K562 (cell line): ENCODE measurements at regions not wholly inside any gene's neighbourhood (a gene's known extent, or its start where the extent isn't known, plus 50 kb on each side); places are given as distances from the start of the nearest gene placed in this dataset.

ENCODE experiments used
- ATAC-seq: fragments of 200-7000 bp; cut with Tn5 transposase; 3 replicates; pipeline ENCODE4 v1.9.1; 2020; ENCODE audit warnings: moderate library complexity
- BruUV-seq: library from RNA; stranded (reverse); fragments of 400-500 nt; replicated peaks from 2 replicates; lab custom pipeline; 2021; lab: Mats Ljungman, UMichigan
- CTCF ChIA-PET: fragments of 300-600 bp; formaldehyde crosslinking; extraction: SDS; loops from one replicate; lab custom pipeline; 2021; ENCODE audit warnings: low intra/inter-chr PET ratio; lab: Yijun Ruan, JAX
- POLR2A ChIA-PET: fragments of 300-600, 350-650 bp; sonication (Branson Sonifier 250); formaldehyde crosslinking; extraction: SDS; loops from one replicate; lab custom pipeline; 2021; ENCODE audit warnings: antibody characterized with exemption, inconsistent platforms; lab: Yijun Ruan, JAX
- DNase-seq, 4 experiments: peaks; one replicate each; pipeline versions ENCODE4 v3.0.0 to v3.0.0-alpha.2; 2011 to 2018; ENCODE audit warnings: low spot score in 3 of 4, mixed read lengths in 3 of 4; ENCODE audit errors: extremely low read depth in 1 of 4
- FAIRE-seq: peaks from 2 replicates; lab custom pipeline; 2011; peaks lifted over from hg19 to GRCh38; lab: Jason Lieb, UNC
- H2AFZ ChIP-seq: 2 replicates; pipeline ENCODE4 v1.6.0; 2011; ENCODE audit warnings: low read depth, low read length, control low read depth, inconsistent platforms
- H3K27ac ChIP-seq: fragments of 200-600 bp; 3 replicates; pipeline ENCODE4 v1.8.0; 2011; ENCODE audit warnings: low read depth, mild to moderate bottlenecking, control low read depth, inconsistent platforms, low read length, moderate library complexity, mixed read lengths; ENCODE audit errors: extremely low read depth
- H3K27me3 ChIP-seq, 2 experiments: fragments of 300-600 bp in 1 of 2; 2 replicates in 1 of 2; 3 replicates in 1 of 2; pipeline versions ENCODE4 v1.6.0 to v1.8.0; 2011; ENCODE audit warnings: inconsistent platforms in 2 of 2, low read length in 2 of 2, mild to moderate bottlenecking in 1 of 2, mixed read lengths in 1 of 2, moderate library complexity in 1 of 2; ENCODE audit not compliant: control insufficient read depth in 2 of 2, insufficient read depth in 2 of 2
- H3K36me3 ChIP-seq: fragments of 300-600 bp; 3 replicates; pipeline ENCODE4 v1.8.0; 2011; ENCODE audit warnings: mild to moderate bottlenecking, low read length, inconsistent platforms; ENCODE audit not compliant: control insufficient read depth, insufficient read depth
- H3K4me1 ChIP-seq, 2 experiments: fragments of 200-600 bp in 1 of 2; replicated peaks in 1 of 2; 2 replicates in 1 of 2; 3 replicates in 1 of 2; pipeline versions ENCODE4 v1.5.1 to v1.8.0; 2011; ENCODE audit warnings: inconsistent platforms in 2 of 2, low read length in 2 of 2, mild to moderate bottlenecking in 1 of 2, mixed read lengths in 1 of 2, moderate library complexity in 1 of 2; ENCODE audit not compliant: control insufficient read depth in 2 of 2, insufficient read depth in 2 of 2
- H3K4me2 ChIP-seq: 2 replicates; pipeline ENCODE4 v1.6.1; 2011; ENCODE audit warnings: low read length, control low read depth, inconsistent platforms, mixed read lengths; ENCODE audit not compliant: insufficient read depth
- H3K4me3 ChIP-seq: fragments of 200-600 bp; sonication (generic), shearing (Covaris generic); 2 replicates; pipeline ENCODE4 v1.5.1; 2016; ENCODE audit warnings: control low read depth, inconsistent platforms
- H3K79me2 ChIP-seq: fragments of 200-600 bp; 3 replicates; pipeline ENCODE4 v1.8.0; 2011; ENCODE audit warnings: low read length, inconsistent platforms; ENCODE audit not compliant: control insufficient read depth, insufficient read depth
- H3K9ac ChIP-seq, 2 experiments: 2 replicates each; pipeline versions ENCODE4 v1.6.0 to v1.6.1; 2011; ENCODE audit warnings: low read depth in 2 of 2, low read length in 2 of 2, control low read depth in 1 of 2, inconsistent platforms in 1 of 2, mild to moderate bottlenecking in 1 of 2, mixed read lengths in 1 of 2; ENCODE audit not compliant: insufficient read depth in 1 of 2
- H3K9me1 ChIP-seq: one replicate; pipeline ENCODE4 v1.6.0; 2011; ENCODE audit warnings: inconsistent platforms, mild to moderate bottlenecking, low read length, moderate library complexity; ENCODE audit not compliant: control insufficient read depth, insufficient read depth
- H3K9me3 ChIP-seq: replicated peaks from 2 replicates; pipeline ENCODE4 v1.5.1; 2011; ENCODE audit warnings: low read depth, low read length, inconsistent platforms; ENCODE audit not compliant: control insufficient read depth, insufficient read depth
- H4K20me1 ChIP-seq: replicated peaks from 2 replicates; pipeline ENCODE4 v1.6.1; 2011; ENCODE audit warnings: low read length, inconsistent platforms, mixed read lengths; ENCODE audit not compliant: control insufficient read depth, insufficient read depth
- CTBP1 ChIP-seq: fragments of 450-650 bp; IDR thresholded peaks from 2 replicates; pipeline ENCODE4 v1.6.1; 2016; ENCODE audit warnings: borderline replicate concordance
- PRPF4 ChIP-seq: fragments of 200-400 bp; formaldehyde crosslinking; IDR thresholded peaks from one replicate; pipeline ENCODE4 v1.6.1; 2017; ENCODE audit warnings: low read length, low read depth, mild to moderate bottlenecking; ENCODE audit not compliant: insufficient read depth, poor library complexity, severe bottlenecking
- RBM15 ChIP-seq: fragments of 200-400 bp; formaldehyde crosslinking; IDR thresholded peaks from 2 replicates; pipeline ENCODE4 v1.6.1; 2018; ENCODE audit warnings: mild to moderate bottlenecking, low read length, moderate library complexity; ENCODE audit not compliant: insufficient read depth
- SAFB ChIP-seq: fragments of 200-400 bp; formaldehyde crosslinking; IDR thresholded peaks from 2 replicates; pipeline ENCODE4 v1.6.1; 2017; ENCODE audit warnings: low read depth, low read length, borderline replicate concordance
- TARDBP ChIP-seq: fragments of 450-650 bp; IDR thresholded peaks from 2 replicates; pipeline ENCODE4 v1.6.1; 2016
- ZFPM2 ChIP-seq: fragments of 250-450 bp; sonication (Bioruptor Pico); IDR thresholded peaks from 2 replicates; pipeline ENCODE4 v1.5.1; 2022; ENCODE audit warnings: mild to moderate bottlenecking
- ZNF121 ChIP-seq: sonication (generic); formaldehyde crosslinking; conservative IDR thresholded peaks from 2 replicates; pipeline ENCODE4 v1.8.0; 2022; ENCODE audit warnings: missing genetic modification reagents
- WGBS: fragments of 100-300 bp; shearing (Covaris generic); methylation state at CpG from one replicate; pipeline ENCODE4 v1.1.6; 2016; ENCODE audit warnings: low coverage, mixed read lengths; ENCODE audit not compliant: insufficient coverage; ENCODE audit errors: missing lambda C conversion rate; 5-methylcytosine and 5-hydroxymethylcytosine counted together
- in situ Hi-C: fragments of 300-500 bp; cut with MboI; formaldehyde crosslinking; loops from 4 replicates; pipeline ENCODE4 v1.15.0; 2018; ENCODE audit warnings: inconsistent platforms, mixed read lengths
- intact Hi-C: fragments of 100-400 bp; cut with micrococcal nuclease; formaldehyde crosslinking; loops from 2 replicates; pipeline ENCODE4 v1.14.2; 2022
- TF ChIP-seq, protein P1 (sequence below): fragments of 450-650 bp; IDR thresholded peaks from 2 replicates; pipeline ENCODE4 v1.6.1; 2016; ENCODE audit warnings: missing biosample characterization, missing genetic modification characterization
- TF ChIP-seq, protein P2 (sequence below): fragments of 200-600 bp; sonication (generic); IDR thresholded peaks from one replicate; pipeline ENCODE4 v1.6.1; 2012; ENCODE audit warnings: mild to moderate bottlenecking, low read depth, low read length, inconsistent platforms

DNA sequence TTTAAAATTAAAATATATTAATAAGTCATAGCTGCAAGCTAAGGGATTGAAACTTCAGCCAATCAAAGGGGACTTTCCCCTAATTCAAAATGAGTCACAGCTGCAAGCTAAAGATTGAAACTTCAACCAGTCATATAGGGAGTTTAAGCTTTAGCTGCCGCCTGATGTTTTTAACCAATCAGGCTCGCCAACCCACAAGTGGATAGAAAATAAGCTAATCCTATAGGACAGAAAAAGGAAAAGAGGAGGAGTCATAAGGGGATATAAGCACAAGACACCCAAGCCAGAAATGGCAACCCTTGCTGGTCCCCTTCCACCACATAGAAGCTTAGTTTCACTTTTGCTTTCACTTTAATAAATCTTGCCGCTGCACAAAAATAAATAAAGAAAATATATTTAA is 1154.6 kb downstream of the GALC start:
- no peak for FAIRE-seq
- Histone ChIP-seq H4K20me1 (no peaks in the 10 kb centered on the region), H3K4me1 (no peaks in the 10 kb centered on the region), H3K9me1 (no peaks in the 10 kb centered on the region), H3K27me3 (no peaks in the 10 kb centered on the region), H3K9me3 (no peaks in the 10 kb centered on the region), H2AFZ (no peak overlapping the region), H3K27ac (no peak overlapping the region), H3K79me2 (no peaks in the 10 kb centered on the region), H3K9ac (no peak overlapping the region), H3K36me3 (no peaks in the 10 kb centered on the region), H3K4me2 (no peak overlapping the region), H3K4me3 (no peak overlapping the region)
- ChIA-PET CTCF (no interaction called here), POLR2A (no interaction called here)
- no peak for DNase-seq
- BruUV-seq: no TSS peak
- in situ Hi-C loops: no loop called here
- WGBS: 7% methylated on average over 3 of the region's 3 CpGs
- intact Hi-C loops: no loop called here
- ATAC-seq: no peak
- TF ChIP-seq CTBP1: no peak
- TF ChIP-seq, protein P1, sequence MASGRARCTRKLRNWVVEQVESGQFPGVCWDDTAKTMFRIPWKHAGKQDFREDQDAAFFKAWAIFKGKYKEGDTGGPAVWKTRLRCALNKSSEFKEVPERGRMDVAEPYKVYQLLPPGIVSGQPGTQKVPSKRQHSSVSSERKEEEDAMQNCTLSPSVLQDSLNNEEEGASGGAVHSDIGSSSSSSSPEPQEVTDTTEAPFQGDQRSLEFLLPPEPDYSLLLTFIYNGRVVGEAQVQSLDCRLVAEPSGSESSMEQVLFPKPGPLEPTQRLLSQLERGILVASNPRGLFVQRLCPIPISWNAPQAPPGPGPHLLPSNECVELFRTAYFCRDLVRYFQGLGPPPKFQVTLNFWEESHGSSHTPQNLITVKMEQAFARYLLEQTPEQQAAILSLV (tag): no peak
- TF ChIP-seq TARDBP: no peak
- no peak for TF ChIP-seq SAFB
- TF ChIP-seq PRPF4: no peak
- no peak for TF ChIP-seq RBM15
- no peak for TF ChIP-seq ZNF121
- TF ChIP-seq, protein P2, sequence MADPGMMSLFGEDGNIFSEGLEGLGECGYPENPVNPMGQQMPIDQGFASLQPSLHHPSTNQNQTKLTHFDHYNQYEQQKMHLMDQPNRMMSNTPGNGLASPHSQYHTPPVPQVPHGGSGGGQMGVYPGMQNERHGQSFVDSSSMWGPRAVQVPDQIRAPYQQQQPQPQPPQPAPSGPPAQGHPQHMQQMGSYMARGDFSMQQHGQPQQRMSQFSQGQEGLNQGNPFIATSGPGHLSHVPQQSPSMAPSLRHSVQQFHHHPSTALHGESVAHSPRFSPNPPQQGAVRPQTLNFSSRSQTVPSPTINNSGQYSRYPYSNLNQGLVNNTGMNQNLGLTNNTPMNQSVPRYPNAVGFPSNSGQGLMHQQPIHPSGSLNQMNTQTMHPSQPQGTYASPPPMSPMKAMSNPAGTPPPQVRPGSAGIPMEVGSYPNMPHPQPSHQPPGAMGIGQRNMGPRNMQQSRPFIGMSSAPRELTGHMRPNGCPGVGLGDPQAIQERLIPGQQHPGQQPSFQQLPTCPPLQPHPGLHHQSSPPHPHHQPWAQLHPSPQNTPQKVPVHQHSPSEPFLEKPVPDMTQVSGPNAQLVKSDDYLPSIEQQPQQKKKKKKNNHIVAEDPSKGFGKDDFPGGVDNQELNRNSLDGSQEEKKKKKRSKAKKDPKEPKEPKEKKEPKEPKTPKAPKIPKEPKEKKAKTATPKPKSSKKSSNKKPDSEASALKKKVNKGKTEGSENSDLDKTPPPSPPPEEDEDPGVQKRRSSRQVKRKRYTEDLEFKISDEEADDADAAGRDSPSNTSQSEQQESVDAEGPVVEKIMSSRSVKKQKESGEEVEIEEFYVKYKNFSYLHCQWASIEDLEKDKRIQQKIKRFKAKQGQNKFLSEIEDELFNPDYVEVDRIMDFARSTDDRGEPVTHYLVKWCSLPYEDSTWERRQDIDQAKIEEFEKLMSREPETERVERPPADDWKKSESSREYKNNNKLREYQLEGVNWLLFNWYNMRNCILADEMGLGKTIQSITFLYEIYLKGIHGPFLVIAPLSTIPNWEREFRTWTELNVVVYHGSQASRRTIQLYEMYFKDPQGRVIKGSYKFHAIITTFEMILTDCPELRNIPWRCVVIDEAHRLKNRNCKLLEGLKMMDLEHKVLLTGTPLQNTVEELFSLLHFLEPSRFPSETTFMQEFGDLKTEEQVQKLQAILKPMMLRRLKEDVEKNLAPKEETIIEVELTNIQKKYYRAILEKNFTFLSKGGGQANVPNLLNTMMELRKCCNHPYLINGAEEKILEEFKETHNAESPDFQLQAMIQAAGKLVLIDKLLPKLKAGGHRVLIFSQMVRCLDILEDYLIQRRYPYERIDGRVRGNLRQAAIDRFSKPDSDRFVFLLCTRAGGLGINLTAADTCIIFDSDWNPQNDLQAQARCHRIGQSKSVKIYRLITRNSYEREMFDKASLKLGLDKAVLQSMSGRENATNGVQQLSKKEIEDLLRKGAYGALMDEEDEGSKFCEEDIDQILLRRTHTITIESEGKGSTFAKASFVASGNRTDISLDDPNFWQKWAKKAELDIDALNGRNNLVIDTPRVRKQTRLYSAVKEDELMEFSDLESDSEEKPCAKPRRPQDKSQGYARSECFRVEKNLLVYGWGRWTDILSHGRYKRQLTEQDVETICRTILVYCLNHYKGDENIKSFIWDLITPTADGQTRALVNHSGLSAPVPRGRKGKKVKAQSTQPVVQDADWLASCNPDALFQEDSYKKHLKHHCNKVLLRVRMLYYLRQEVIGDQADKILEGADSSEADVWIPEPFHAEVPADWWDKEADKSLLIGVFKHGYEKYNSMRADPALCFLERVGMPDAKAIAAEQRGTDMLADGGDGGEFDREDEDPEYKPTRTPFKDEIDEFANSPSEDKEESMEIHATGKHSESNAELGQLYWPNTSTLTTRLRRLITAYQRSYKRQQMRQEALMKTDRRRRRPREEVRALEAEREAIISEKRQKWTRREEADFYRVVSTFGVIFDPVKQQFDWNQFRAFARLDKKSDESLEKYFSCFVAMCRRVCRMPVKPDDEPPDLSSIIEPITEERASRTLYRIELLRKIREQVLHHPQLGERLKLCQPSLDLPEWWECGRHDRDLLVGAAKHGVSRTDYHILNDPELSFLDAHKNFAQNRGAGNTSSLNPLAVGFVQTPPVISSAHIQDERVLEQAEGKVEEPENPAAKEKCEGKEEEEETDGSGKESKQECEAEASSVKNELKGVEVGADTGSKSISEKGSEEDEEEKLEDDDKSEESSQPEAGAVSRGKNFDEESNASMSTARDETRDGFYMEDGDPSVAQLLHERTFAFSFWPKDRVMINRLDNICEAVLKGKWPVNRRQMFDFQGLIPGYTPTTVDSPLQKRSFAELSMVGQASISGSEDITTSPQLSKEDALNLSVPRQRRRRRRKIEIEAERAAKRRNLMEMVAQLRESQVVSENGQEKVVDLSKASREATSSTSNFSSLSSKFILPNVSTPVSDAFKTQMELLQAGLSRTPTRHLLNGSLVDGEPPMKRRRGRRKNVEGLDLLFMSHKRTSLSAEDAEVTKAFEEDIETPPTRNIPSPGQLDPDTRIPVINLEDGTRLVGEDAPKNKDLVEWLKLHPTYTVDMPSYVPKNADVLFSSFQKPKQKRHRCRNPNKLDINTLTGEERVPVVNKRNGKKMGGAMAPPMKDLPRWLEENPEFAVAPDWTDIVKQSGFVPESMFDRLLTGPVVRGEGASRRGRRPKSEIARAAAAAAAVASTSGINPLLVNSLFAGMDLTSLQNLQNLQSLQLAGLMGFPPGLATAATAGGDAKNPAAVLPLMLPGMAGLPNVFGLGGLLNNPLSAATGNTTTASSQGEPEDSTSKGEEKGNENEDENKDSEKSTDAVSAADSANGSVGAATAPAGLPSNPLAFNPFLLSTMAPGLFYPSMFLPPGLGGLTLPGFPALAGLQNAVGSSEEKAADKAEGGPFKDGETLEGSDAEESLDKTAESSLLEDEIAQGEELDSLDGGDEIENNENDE: no peak
- TF ChIP-seq ZFPM2 (CRISPR knock-in tag): no peak
